ENCODE measurements at regions not wholly inside any gene's neighbourhood (a gene's known extent, or its start where the extent isn't known, plus 50 kb on each side); places are given as distances from the start of the nearest gene placed in this dataset.

GRCh38 chr2:49811502-49811901 lies 657.2 kb upstream of the FSHR start:
- TF ChIP-seq PAX5 (IDR thresholded peaks at IDR 0.05; ENCODE audit: borderline replicate concordance, low read depth, low read length) (no peak), POLR2A (IDR thresholded peaks at IDR 0.05; ENCODE audit: low read depth, low read length) (no peak), POLR2AphosphoS5 (IDR thresholded peaks at IDR 0.05; ENCODE audit: low read length) (no peak), CTCF (IDR thresholded peaks at IDR 0.05 in 2 of 3, conservative IDR thresholded peaks at IDR 0.05 in 1 of 3; ENCODE audit: control insufficient read depth in 2 of 3, extremely low read depth in 1 of 3, insufficient read depth in 1 of 3, low read depth in 3 of 3, low read length in 3 of 3) (no peak), HDAC6 (IDR thresholded peaks at IDR 0.05; ENCODE audit: unreplicated experiment) (no peak), TAF1 (IDR thresholded peaks at IDR 0.05; ENCODE audit: borderline replicate concordance, low read depth, low read length) (no peak), SMAD1 (IDR thresholded peaks at IDR 0.05; ENCODE audit: low read depth, partially characterized antibody) (no peak), RAD21 (IDR thresholded peaks at IDR 0.05; ENCODE audit: insufficient read depth, low read depth, low read length) (no peak), MEF2A (IDR thresholded peaks at IDR 0.05; ENCODE audit: insufficient read depth, low read depth, low read length) (no peak), SIX5 (IDR thresholded peaks at IDR 0.05; ENCODE audit: low read depth, low read length, severe bottlenecking) (no peak)
